Fibroblast of mammary gland (primary cell): ENCODE measurements at regions not wholly inside any gene's neighbourhood (a gene's known extent, or its start where the extent isn't known, plus 50 kb on each side); places are given as distances from the start of the nearest gene placed in this dataset.

Source experiments
- DNase-seq: peaks from one replicate; pipeline ENCODE4 v3.0.0-alpha.2; 2010; ENCODE audit warnings: low read depth
- H3K4me3 ChIP-seq: 2 replicates; pipeline ENCODE4 v1.5.1; 2011; ENCODE audit warnings: low read depth, mild to moderate bottlenecking, low read length, moderate library complexity; ENCODE audit not compliant: control insufficient read depth
- CTCF ChIP-seq: conservative IDR thresholded peaks from 2 replicates; pipeline ENCODE4 v1.5.1; 2011; ENCODE audit warnings: low read depth, low read length, inconsistent platforms; ENCODE audit not compliant: control insufficient read depth, insufficient read depth

GRCh38 chr14:56860441-56860840 lies 50.2 kb upstream of the OTX2 start:
- TF ChIP-seq CTCF: no peak
- DNase-seq: no peak
- H3K4me3 ChIP-seq: no peak overlapping the region
